HG03432 (cell line): ENCODE measurements at regions not wholly inside any gene's neighbourhood (a gene's known extent, or its start where the extent isn't known, plus 50 kb on each side); places are given as distances from the start of the nearest gene placed in this dataset.

Experiments
- ATAC-seq: cut with Tn5 transposase; IDR thresholded peaks from one replicate; pipeline ENCODE4 v1.9.1; 2021; ENCODE audit warnings: mild to moderate bottlenecking, moderate library complexity; ENCODE audit not compliant: unreplicated experiment

GRCh38 chr7:109261781-109262180, 692.1 kb downstream of the DNAJB9 start:
- no peak for ATAC-seq

- no peak for ATAC-seq
Observed at GRCh38 chr7:109266610-109267009, 696.9 kb downstream of the DNAJB9 start.

GRCh38 chr7:109276348-109276747, 706.7 kb downstream of the DNAJB9 start:
- no peak for ATAC-seq

GRCh38 chr7:109282726-109283125, 713.1 kb downstream of the DNAJB9 start:
- no peak for ATAC-seq

GRCh38 chr7:109284943-109285342, 715.3 kb downstream of the DNAJB9 start:
- no peak for ATAC-seq

- ATAC-seq, result no peak
Observed at GRCh38 chr7:109295158-109295557, 725.5 kb downstream of the DNAJB9 start.

GRCh38 chr7:109308816-109309215, 739.1 kb downstream of the DNAJB9 start:
- ATAC-seq, result no peak

- ATAC-seq, result no peak
Observed at GRCh38 chr7:109309790-109310189, 740.1 kb downstream of the DNAJB9 start.

- no peak for ATAC-seq
Observed at GRCh38 chr7:109318136-109318535, 748.5 kb downstream of the DNAJB9 start.

GRCh38 chr7:109322833-109323232, 753.2 kb downstream of the DNAJB9 start:
- no peak for ATAC-seq

- no peak for ATAC-seq
Observed at GRCh38 chr7:109331423-109331822, 761.7 kb downstream of the DNAJB9 start.

GRCh38 chr7:109335951-109336350, 766.3 kb downstream of the DNAJB9 start:
- no peak for ATAC-seq

- ATAC-seq, result no peak
Observed at GRCh38 chr7:109336531-109336930, 766.9 kb downstream of the DNAJB9 start.

GRCh38 chr7:109343678-109344077, 774.0 kb downstream of the DNAJB9 start:
- no peak for ATAC-seq

GRCh38 chr7:109351493-109351892, 781.8 kb downstream of the DNAJB9 start:
- ATAC-seq, result no peak

- no peak for ATAC-seq
Observed at GRCh38 chr7:109354000-109354399, 784.3 kb downstream of the DNAJB9 start.

- no peak for ATAC-seq
Observed at GRCh38 chr7:109354552-109354951, 784.9 kb downstream of the DNAJB9 start.

- ATAC-seq, result no peak
Observed at GRCh38 chr7:109375823-109376222, 806.1 kb downstream of the DNAJB9 start.

GRCh38 chr7:109376576-109376975, 806.9 kb downstream of the DNAJB9 start:
- no peak for ATAC-seq

GRCh38 chr7:109377076-109377884, 807.6 kb downstream of the DNAJB9 start:
- no peak for ATAC-seq

- ATAC-seq, result no peak
Observed at GRCh38 chr7:109386959-109387358, 817.3 kb downstream of the DNAJB9 start.

- ATAC-seq, result no peak
Observed at GRCh38 chr7:109387530-109387929, 817.9 kb downstream of the DNAJB9 start.

GRCh38 chr7:109391240-109391639, 821.6 kb downstream of the DNAJB9 start:
- no peak for ATAC-seq
